Peyer's patch (tissue), 4 donors: ENCODE measurements at regions not wholly inside any gene's neighbourhood (a gene's known extent, or its start where the extent isn't known, plus 50 kb on each side); places are given as distances from the start of the nearest gene placed in this dataset.

Experiments used
- POLR2A ChIP-seq, 2 donors: fragments of 450-650 bp; IDR thresholded peaks; one replicate each; pipeline ENCODE4 v1.5.1; 2017; ENCODE audit warnings: antibody characterized with exemption in 2 of 2, mild to moderate bottlenecking in 2 of 2, moderate library complexity in 2 of 2
- TF ChIP-seq, protein P1 (sequence below), 6 experiments: fragments of 450-650 bp in 4 of 6; fragments of 200-600 bp in 2 of 6; sonication (generic) in 1 of 6; IDR thresholded peaks; one replicate each; pipeline ENCODE4 v1.5.1; 2017 to 2019; ENCODE audit warnings: antibody characterized with exemption in 6 of 6, mild to moderate bottlenecking in 3 of 6, moderate library complexity in 1 of 6

GRCh38 chr13:94854688-94855087, 142.3 kb upstream of the SOX21 start:
- TF ChIP-seq, protein P1, sequence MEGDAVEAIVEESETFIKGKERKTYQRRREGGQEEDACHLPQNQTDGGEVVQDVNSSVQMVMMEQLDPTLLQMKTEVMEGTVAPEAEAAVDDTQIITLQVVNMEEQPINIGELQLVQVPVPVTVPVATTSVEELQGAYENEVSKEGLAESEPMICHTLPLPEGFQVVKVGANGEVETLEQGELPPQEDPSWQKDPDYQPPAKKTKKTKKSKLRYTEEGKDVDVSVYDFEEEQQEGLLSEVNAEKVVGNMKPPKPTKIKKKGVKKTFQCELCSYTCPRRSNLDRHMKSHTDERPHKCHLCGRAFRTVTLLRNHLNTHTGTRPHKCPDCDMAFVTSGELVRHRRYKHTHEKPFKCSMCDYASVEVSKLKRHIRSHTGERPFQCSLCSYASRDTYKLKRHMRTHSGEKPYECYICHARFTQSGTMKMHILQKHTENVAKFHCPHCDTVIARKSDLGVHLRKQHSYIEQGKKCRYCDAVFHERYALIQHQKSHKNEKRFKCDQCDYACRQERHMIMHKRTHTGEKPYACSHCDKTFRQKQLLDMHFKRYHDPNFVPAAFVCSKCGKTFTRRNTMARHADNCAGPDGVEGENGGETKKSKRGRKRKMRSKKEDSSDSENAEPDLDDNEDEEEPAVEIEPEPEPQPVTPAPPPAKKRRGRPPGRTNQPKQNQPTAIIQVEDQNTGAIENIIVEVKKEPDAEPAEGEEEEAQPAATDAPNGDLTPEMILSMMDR (IDR thresholded peaks at IDR 0.05): no peak
- TF ChIP-seq POLR2A (IDR thresholded peaks at IDR 0.05): no peak
